ENCODE measurements at regions not wholly inside any gene's neighbourhood (a gene's known extent, or its start where the extent isn't known, plus 50 kb on each side); places are given as distances from the start of the nearest gene placed in this dataset.

DNA sequence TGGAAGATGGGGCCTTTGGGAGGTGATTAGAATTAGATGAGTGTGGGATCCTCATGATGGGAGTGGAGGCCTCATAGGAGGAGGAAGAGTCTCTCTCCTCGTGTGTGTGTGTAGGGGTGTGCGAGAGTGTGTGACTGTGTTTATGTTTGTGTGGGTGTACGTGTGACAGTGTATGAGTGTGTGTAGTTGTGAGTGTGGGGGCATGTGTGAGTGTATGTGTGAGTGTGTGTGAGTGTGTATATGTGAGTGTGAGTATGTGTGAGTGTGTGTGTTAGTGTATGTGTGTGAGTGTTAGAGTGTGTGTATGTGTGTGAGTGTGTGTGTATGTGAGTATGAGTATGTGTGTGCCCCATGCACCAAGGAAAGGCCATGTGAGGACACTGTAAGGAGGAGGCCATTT is 68.2 kb upstream of the SMIM15 start:
- TF ChIP-seq, protein P1, sequence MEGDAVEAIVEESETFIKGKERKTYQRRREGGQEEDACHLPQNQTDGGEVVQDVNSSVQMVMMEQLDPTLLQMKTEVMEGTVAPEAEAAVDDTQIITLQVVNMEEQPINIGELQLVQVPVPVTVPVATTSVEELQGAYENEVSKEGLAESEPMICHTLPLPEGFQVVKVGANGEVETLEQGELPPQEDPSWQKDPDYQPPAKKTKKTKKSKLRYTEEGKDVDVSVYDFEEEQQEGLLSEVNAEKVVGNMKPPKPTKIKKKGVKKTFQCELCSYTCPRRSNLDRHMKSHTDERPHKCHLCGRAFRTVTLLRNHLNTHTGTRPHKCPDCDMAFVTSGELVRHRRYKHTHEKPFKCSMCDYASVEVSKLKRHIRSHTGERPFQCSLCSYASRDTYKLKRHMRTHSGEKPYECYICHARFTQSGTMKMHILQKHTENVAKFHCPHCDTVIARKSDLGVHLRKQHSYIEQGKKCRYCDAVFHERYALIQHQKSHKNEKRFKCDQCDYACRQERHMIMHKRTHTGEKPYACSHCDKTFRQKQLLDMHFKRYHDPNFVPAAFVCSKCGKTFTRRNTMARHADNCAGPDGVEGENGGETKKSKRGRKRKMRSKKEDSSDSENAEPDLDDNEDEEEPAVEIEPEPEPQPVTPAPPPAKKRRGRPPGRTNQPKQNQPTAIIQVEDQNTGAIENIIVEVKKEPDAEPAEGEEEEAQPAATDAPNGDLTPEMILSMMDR (IDR thresholded peaks at IDR 0.05) = no peak
- TF ChIP-seq POLR2AphosphoS5 (IDR thresholded peaks at IDR 0.05) (no peak), POLR2A (IDR thresholded peaks at IDR 0.05) (no peak)

Data from prostate gland (tissue), 2 donors.